HEK293 (cell line): ENCODE measurements at regions not wholly inside any gene's neighbourhood (a gene's known extent, or its start where the extent isn't known, plus 50 kb on each side); places are given as distances from the start of the nearest gene placed in this dataset.
A peak's percentile ranks its signal among the peaks of the same experiment; 100 is the strongest.

Source experiments
- GLIS1 ChIP-seq: fragments of 450-650 bp; formaldehyde crosslinking; IDR thresholded peaks from 2 replicates; pipeline ENCODE4 v1.5.1; 2016; ENCODE audit warnings: missing biosample characterization, missing genetic modification characterization
- MZF1 ChIP-seq: fragments of 450-650 bp; formaldehyde crosslinking; IDR thresholded peaks from 2 replicates; pipeline ENCODE4 v1.5.1; 2017; ENCODE audit warnings: missing biosample characterization, missing genetic modification characterization, borderline replicate concordance
- PRDM1 ChIP-seq: fragments of 450-650 bp; formaldehyde crosslinking; IDR thresholded peaks from 2 replicates; pipeline ENCODE4; 2016; ENCODE audit warnings: missing biosample characterization, missing genetic modification characterization
- RBAK ChIP-seq: fragments of 450-650 bp; formaldehyde crosslinking; IDR thresholded peaks from 2 replicates; pipeline ENCODE4 v1.5.1; 2016; ENCODE audit warnings: missing biosample characterization, missing genetic modification characterization
- SP2 ChIP-seq: fragments of 450-650 bp; formaldehyde crosslinking; IDR thresholded peaks from 2 replicates; pipeline ENCODE4 v1.5.1; 2016; ENCODE audit warnings: missing biosample characterization, missing genetic modification characterization
- TCF7L2 ChIP-seq: IDR thresholded peaks from 2 replicates; pipeline ENCODE4 v1.6.1; 2011; ENCODE audit warnings: low read depth, mild to moderate bottlenecking, inconsistent platforms, low read length, moderate library complexity, borderline replicate concordance
- ZBTB1 ChIP-seq: fragments of 450-650 bp; formaldehyde crosslinking; IDR thresholded peaks from 2 replicates; pipeline ENCODE4 v1.5.1; 2016; ENCODE audit warnings: missing biosample characterization, missing genetic modification characterization
- ZBTB17 ChIP-seq: fragments of 450-650 bp; formaldehyde crosslinking; IDR thresholded peaks from 2 replicates; pipeline ENCODE4 v1.5.1; 2016; ENCODE audit warnings: missing biosample characterization, missing genetic modification characterization
- ZBTB48 ChIP-seq: fragments of 450-650 bp; formaldehyde crosslinking; IDR thresholded peaks from 2 replicates; pipeline ENCODE4 v1.5.1; 2016; ENCODE audit warnings: missing biosample characterization, missing genetic modification characterization
- ZBTB49 ChIP-seq: fragments of 450-650 bp; formaldehyde crosslinking; IDR thresholded peaks from 2 replicates; pipeline ENCODE4 v1.5.1; 2016; ENCODE audit warnings: missing biosample characterization, missing genetic modification characterization, low read depth
- ZBTB7A ChIP-seq: fragments of 450-650 bp; formaldehyde crosslinking; IDR thresholded peaks from 2 replicates; pipeline ENCODE4 v1.5.1; 2016; ENCODE audit warnings: low read depth, missing biosample characterization, missing genetic modification characterization
- ZFHX2 ChIP-seq: fragments of 450-650 bp; formaldehyde crosslinking; conservative IDR thresholded peaks from 2 replicates; pipeline ENCODE4 v1.5.1; 2016; ENCODE audit warnings: missing biosample characterization, missing genetic modification characterization
- ZFP3 ChIP-seq: fragments of 450-650 bp; formaldehyde crosslinking; IDR thresholded peaks from 2 replicates; pipeline ENCODE4 v1.5.1; 2016; ENCODE audit warnings: low read depth, missing biosample characterization, missing genetic modification characterization
- ZNF114 ChIP-seq: fragments of 450-650 bp; formaldehyde crosslinking; IDR thresholded peaks from 2 replicates; pipeline ENCODE4 v1.5.0; 2017; ENCODE audit warnings: missing biosample characterization, missing genetic modification characterization
- ZNF121 ChIP-seq: fragments of 450-650 bp; formaldehyde crosslinking; IDR thresholded peaks from 2 replicates; pipeline ENCODE4 v1.5.1; 2016; ENCODE audit warnings: missing biosample characterization, missing genetic modification characterization
- ZNF148 ChIP-seq: fragments of 450-650 bp; formaldehyde crosslinking; IDR thresholded peaks from 2 replicates; pipeline ENCODE4 v1.5.0; 2017; ENCODE audit warnings: missing biosample characterization, missing genetic modification characterization, borderline replicate concordance
- ZNF18 ChIP-seq: fragments of 450-650 bp; formaldehyde crosslinking; IDR thresholded peaks from 2 replicates; pipeline ENCODE4 v1.5.1; 2016; ENCODE audit warnings: missing biosample characterization, missing genetic modification characterization
- ZNF274 ChIP-seq, 2 experiments: fragments of 200-500 bp in 1 of 2; fragments of 450-650 bp in 1 of 2; sonication (Bioruptor generic) in 1 of 2; formaldehyde crosslinking in 1 of 2; IDR thresholded peaks; 2 replicates each; pipeline versions ENCODE4 v1.5.1 to v1.6.1; 2014 to 2016; ENCODE audit warnings: borderline replicate concordance in 1 of 2, inconsistent platforms in 1 of 2, low read length in 1 of 2, missing biosample characterization in 1 of 2, missing genetic modification characterization in 1 of 2
- ZNF366 ChIP-seq: fragments of 450-650 bp; formaldehyde crosslinking; conservative IDR thresholded peaks from 2 replicates; pipeline ENCODE4 v1.5.1; 2016; ENCODE audit warnings: missing biosample characterization, missing genetic modification characterization
- ZNF529 ChIP-seq: fragments of 450-650 bp; formaldehyde crosslinking; IDR thresholded peaks from 2 replicates; pipeline ENCODE4 v1.5.1; 2017; ENCODE audit warnings: missing genetic modification characterization, missing biosample characterization; ENCODE audit not compliant: insufficient replicate concordance
- ZNF544 ChIP-seq: fragments of 450-650 bp; formaldehyde crosslinking; IDR thresholded peaks from 2 replicates; pipeline ENCODE4 v1.5.0; 2017; ENCODE audit warnings: missing biosample characterization, missing genetic modification characterization
- ZNF548 ChIP-seq: fragments of 450-650 bp; formaldehyde crosslinking; IDR thresholded peaks from 2 replicates; pipeline ENCODE4 v1.5.1; 2016; ENCODE audit warnings: missing biosample characterization, missing genetic modification characterization
- ZNF558 ChIP-seq: fragments of 450-650 bp; formaldehyde crosslinking; IDR thresholded peaks from 2 replicates; pipeline ENCODE4 v1.5.1; 2016; ENCODE audit warnings: missing biosample characterization, missing genetic modification characterization
- ZNF626 ChIP-seq: fragments of 450-650 bp; sonication (Bioruptor Pico); formaldehyde crosslinking; IDR thresholded peaks from 2 replicates; pipeline ENCODE4 v1.5.1; 2018; ENCODE audit warnings: missing biosample characterization, missing genetic modification characterization, inconsistent platforms
- ZNF704 ChIP-seq: fragments of 450-650 bp; formaldehyde crosslinking; IDR thresholded peaks from 2 replicates; pipeline ENCODE4 v1.5.1; 2016; ENCODE audit warnings: missing biosample characterization, missing genetic modification characterization
- ZNF777 ChIP-seq: fragments of 450-650 bp; formaldehyde crosslinking; IDR thresholded peaks from 2 replicates; pipeline ENCODE4 v1.5.1; 2017; ENCODE audit warnings: missing biosample characterization, missing genetic modification characterization, borderline replicate concordance
- ZSCAN5A ChIP-seq: fragments of 450-650 bp; formaldehyde crosslinking; IDR thresholded peaks from 2 replicates; pipeline ENCODE4 v1.5.1; 2016; ENCODE audit warnings: missing biosample characterization, missing genetic modification characterization
- ZXDB ChIP-seq: fragments of 450-650 bp; formaldehyde crosslinking; IDR thresholded peaks from 2 replicates; pipeline ENCODE4 v1.5.1; 2016; ENCODE audit warnings: missing biosample characterization, missing genetic modification characterization
- TF ChIP-seq, protein P1 (sequence below): fragments of 450-650 bp; formaldehyde crosslinking; IDR thresholded peaks from 2 replicates; pipeline ENCODE4 v1.5.1; 2016; ENCODE audit warnings: missing biosample characterization, missing genetic modification characterization

GRCh38 chr6:90678049-90678779 is 91.3 kb upstream of the MAP3K7 start (continued):
- peak; percentile 59; the same call in 1 of the 2 replicates for TF ChIP-seq ZBTB48 (tag by site-specific recombination)
- TF ChIP-seq ZFP3 (tag by site-specific recombination), result no peak
- TF ChIP-seq ZNF777 (tag by site-specific recombination), result peak; percentile 41; the same call in 1 of the 2 replicates
- TF ChIP-seq ZNF626 (tag by site-specific recombination), result no peak
- TF ChIP-seq ZNF704 (tag by site-specific recombination), result no peak
- no peak for TF ChIP-seq ZBTB7A
- peak; percentile 35; the same call in 1 of the 2 replicates for TF ChIP-seq MZF1
- TF ChIP-seq ZNF529 (tag by site-specific recombination), result no peak
- 0 out of 2 replicates have a peak, but pooled peaks have one; percentile 39 for TF ChIP-seq ZXDB (tag by site-specific recombination)
- TF ChIP-seq GLIS1, result peak; percentile 42; the same call in 1 of the 2 replicates
- no peak for TF ChIP-seq ZNF544 (tag by site-specific recombination)
- no peak for TF ChIP-seq ZNF121 (tag by site-specific recombination)
- TF ChIP-seq, protein P1, sequence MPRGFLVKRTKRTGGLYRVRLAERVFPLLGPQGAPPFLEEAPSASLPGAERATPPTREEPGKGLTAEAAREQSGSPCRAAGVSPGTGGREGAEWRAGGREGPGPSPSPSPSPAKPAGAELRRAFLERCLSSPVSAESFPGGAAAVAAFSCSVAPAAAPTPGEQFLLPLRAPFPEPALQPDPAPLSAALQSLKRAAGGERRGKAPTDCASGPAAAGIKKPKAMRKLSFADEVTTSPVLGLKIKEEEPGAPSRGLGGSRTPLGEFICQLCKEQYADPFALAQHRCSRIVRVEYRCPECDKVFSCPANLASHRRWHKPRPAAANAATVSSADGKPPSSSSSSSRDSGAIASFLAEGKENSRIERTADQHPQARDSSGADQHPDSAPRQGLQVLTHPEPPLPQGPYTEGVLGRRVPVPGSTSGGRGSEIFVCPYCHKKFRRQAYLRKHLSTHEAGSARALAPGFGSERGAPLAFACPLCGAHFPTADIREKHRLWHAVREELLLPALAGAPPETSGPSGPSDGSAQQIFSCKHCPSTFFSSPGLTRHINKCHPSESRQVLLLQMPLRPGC, result no peak
- TF ChIP-seq ZFHX2 (tag by site-specific recombination), result no peak
- no peak for TF ChIP-seq ZNF366 (tag by site-specific recombination)
- no peak for TF ChIP-seq ZSCAN5A (tag by site-specific recombination)
- no peak for TF ChIP-seq TCF7L2
- TF ChIP-seq ZNF18 (tag by site-specific recombination), result no peak
- TF ChIP-seq ZNF148 (tag by site-specific recombination), result no peak
- no peak for TF ChIP-seq ZNF274 (IDR thresholded peaks at IDR 0.05; ENCODE audit: low read length)
- TF ChIP-seq ZNF274 (tag by site-specific recombination; IDR thresholded peaks at IDR 0.05; ENCODE audit: borderline replicate concordance), result no peak
- no peak for TF ChIP-seq ZNF558 (tag by site-specific recombination)
- TF ChIP-seq ZBTB49 (tag by site-specific recombination), result no peak
- no peak for TF ChIP-seq RBAK (tag by site-specific recombination)
- 0 out of 2 replicates have a peak, but pooled peaks have one; percentile 29 for TF ChIP-seq PRDM1 (tag by site-specific recombination)
- no peak for TF ChIP-seq SP2
- TF ChIP-seq ZBTB17 (tag by site-specific recombination), result no peak
- no peak for TF ChIP-seq ZNF548 (tag by site-specific recombination)
- TF ChIP-seq ZNF114, result no peak
- TF ChIP-seq ZBTB1 (tag by site-specific recombination), result no peak
